H1 (cell line): ENCODE measurements at regions not wholly inside any gene's neighbourhood (a gene's known extent, or its start where the extent isn't known, plus 50 kb on each side); places are given as distances from the start of the nearest gene placed in this dataset.
A peak's percentile ranks its signal among the peaks of the same experiment; 100 is the strongest.

Experiments
- CTCF ChIA-PET: fragments of 300-600 bp; sonication (Branson Sonifier 250); formaldehyde crosslinking; loops from one replicate; lab custom pipeline; 2021; ENCODE audit not compliant: partially characterized antibody; lab: Charles Lee
- POLR2A ChIA-PET: fragments of 300-600 bp; sonication (Branson Sonifier 250); formaldehyde crosslinking; loops from one replicate; lab custom pipeline; 2021; ENCODE audit warnings: inconsistent platforms; ENCODE audit not compliant: partially characterized antibody; lab: Charles Lee
- DNase-seq, 2 experiments: peaks; one replicate each; pipeline versions ENCODE4 v3.0.0 to v3.0.0-alpha.2; 2010 to 2022; ENCODE audit warnings: low spot score in 2 of 2, low read depth in 1 of 2, mixed read lengths in 1 of 2
- FAIRE-seq: peaks from 2 replicates; lab custom pipeline; 2011; peaks lifted over from hg19 to GRCh38; lab: Jason Lieb, UNC
- H2AFZ ChIP-seq: 2 replicates; pipeline ENCODE4 v1.8.1; 2012; ENCODE audit warnings: low read length, inconsistent platforms
- H2AK5ac ChIP-seq: 2 replicates; pipeline ENCODE4 v1.6.1; 2013; ENCODE audit warnings: low read depth, low read length
- H2BK120ac ChIP-seq: replicated peaks from 2 replicates; pipeline ENCODE3; 2013; ENCODE audit warnings: low read depth, low read length, inconsistent platforms
- H2BK12ac ChIP-seq: 2 replicates; pipeline ENCODE4 v1.6.1; 2013; ENCODE audit warnings: low read depth, low read length
- H2BK15ac ChIP-seq: 2 replicates; pipeline ENCODE4 v1.6.1; 2013; ENCODE audit warnings: low read length
- H2BK20ac ChIP-seq: 2 replicates; pipeline ENCODE4 v1.6.1; 2013; ENCODE audit warnings: low read length
- H2BK5ac ChIP-seq: 2 replicates; pipeline ENCODE4 v1.6.1; 2013; ENCODE audit warnings: low read depth, low read length
- H3K14ac ChIP-seq: 2 replicates; pipeline ENCODE4 v1.6.1; 2013; ENCODE audit warnings: inconsistent platforms; ENCODE audit not compliant: insufficient read length
- H3K18ac ChIP-seq: 2 replicates; pipeline ENCODE4 v1.6.1; 2013; ENCODE audit warnings: low read length; ENCODE audit errors: extremely low read depth
- H3K23ac ChIP-seq: 2 replicates; pipeline ENCODE4 v1.6.1; 2013; ENCODE audit warnings: inconsistent platforms; ENCODE audit not compliant: insufficient read length
- H3K23me2 ChIP-seq: 2 replicates; pipeline ENCODE4 v1.6.1; 2013; ENCODE audit warnings: low read depth, low read length
- H3K27ac ChIP-seq: 2 replicates; pipeline ENCODE4 v1.6.1; 2011; ENCODE audit warnings: low read depth, low read length, inconsistent platforms
- H3K27me3 ChIP-seq, 4 experiments: replicated peaks in 1 of 4; 1 replicate in 1 of 4; 2 replicates in 3 of 4; pipeline versions ENCODE4 v1.6.1 to v1.8.1; 2011 to 2013; ENCODE audit warnings: low read length in 3 of 4, mild to moderate bottlenecking in 3 of 4, inconsistent platforms in 2 of 4, mixed read lengths in 2 of 4, moderate library complexity in 1 of 4; ENCODE audit not compliant: control insufficient read depth in 3 of 4, insufficient read depth in 3 of 4; ENCODE audit errors: extremely low read depth in 1 of 4
- H3K36me3 ChIP-seq, 4 experiments: 2 replicates each; pipeline versions ENCODE4 v1.6.1 to v1.8.1; 2011 to 2013; ENCODE audit warnings: mild to moderate bottlenecking in 4 of 4, low read length in 3 of 4, moderate library complexity in 2 of 4, control low read depth in 1 of 4, inconsistent platforms in 1 of 4; ENCODE audit not compliant: insufficient read depth in 4 of 4, control insufficient read depth in 2 of 4
- H3K4ac ChIP-seq: replicated peaks from 2 replicates; pipeline ENCODE3; 2013; ENCODE audit warnings: low read length, low read depth, mixed read lengths, inconsistent platforms; ENCODE audit not compliant: insufficient read length
- H3K4me1 ChIP-seq, 4 experiments: replicated peaks in 1 of 4; 1 replicate in 1 of 4; 2 replicates in 3 of 4; pipeline versions ENCODE4 v1.6.1 to v1.8.1; 2011 to 2013; ENCODE audit warnings: low read length in 3 of 4, inconsistent platforms in 2 of 4, mixed read lengths in 1 of 4; ENCODE audit not compliant: insufficient read depth in 4 of 4, control insufficient read depth in 3 of 4
- H3K4me2 ChIP-seq, 2 experiments: 2 replicates each; pipeline versions ENCODE4 v1.6.1 to v1.8.1; 2011 to 2013; ENCODE audit warnings: low read depth in 2 of 2, low read length in 2 of 2, control low read depth in 1 of 2, inconsistent platforms in 1 of 2, mild to moderate bottlenecking in 1 of 2; ENCODE audit not compliant: insufficient read depth in 1 of 2
- H3K4me3 ChIP-seq, 4 experiments: fragments of 200-600, 300-600 bp in 1 of 4; sonication (generic), shearing (Covaris generic), sonication (Bioruptor Twin) in 1 of 4; 2 replicates each; pipeline versions ENCODE4 v1.5.1 to v1.8.1; 2011 to 2016; ENCODE audit warnings: low read length in 4 of 4, low read depth in 3 of 4, control low read depth in 2 of 4, inconsistent platforms in 2 of 4, mild to moderate bottlenecking in 2 of 4, mixed read lengths in 1 of 4, moderate library complexity in 1 of 4; ENCODE audit not compliant: insufficient read depth in 2 of 4; ENCODE audit errors: extremely low read depth in 1 of 4
- H3K56ac ChIP-seq: replicated peaks from 2 replicates; pipeline ENCODE3; 2013; ENCODE audit warnings: low read depth, mild to moderate bottlenecking, mixed read lengths, low read length, inconsistent platforms; ENCODE audit not compliant: insufficient read length
- H3K79me1 ChIP-seq: 2 replicates; pipeline ENCODE4 v1.6.1; 2013; ENCODE audit warnings: low read depth, low read length, control low read depth
- H3K79me2 ChIP-seq, 2 experiments: 2 replicates each; pipeline versions ENCODE4 v1.6.1 to v1.8.1; 2012 to 2013; ENCODE audit warnings: low read length in 2 of 2, mild to moderate bottlenecking in 2 of 2, inconsistent platforms in 1 of 2; ENCODE audit not compliant: insufficient read depth in 2 of 2, control insufficient read depth in 1 of 2
- H3K9ac ChIP-seq, 4 experiments: replicated peaks in 1 of 4; 1 replicate in 1 of 4; 2 replicates in 3 of 4; pipeline versions ENCODE4 v1.6.1 to v1.8.1; 2011 to 2013; ENCODE audit warnings: low read depth in 3 of 4, low read length in 3 of 4, control low read depth in 2 of 4, mild to moderate bottlenecking in 2 of 4, moderate library complexity in 2 of 4, inconsistent platforms in 1 of 4; ENCODE audit errors: extremely low read depth in 1 of 4
- H3K9me3 ChIP-seq, 2 experiments: 2 replicates each; pipeline versions ENCODE4 v1.6.1 to v1.8.1; 2012 to 2013; ENCODE audit warnings: mild to moderate bottlenecking in 2 of 2, moderate library complexity in 2 of 2, control low read depth in 1 of 2, inconsistent platforms in 1 of 2, low read depth in 1 of 2, low read length in 1 of 2, mixed read lengths in 1 of 2; ENCODE audit not compliant: insufficient read depth in 2 of 2
- H4K20me1 ChIP-seq, 2 experiments: replicated peaks in 1 of 2; 2 replicates each; pipeline versions ENCODE3 to v1.8.1; 2011 to 2013; ENCODE audit warnings: inconsistent platforms in 2 of 2, low read length in 2 of 2, mild to moderate bottlenecking in 1 of 2; ENCODE audit not compliant: insufficient read depth in 2 of 2, control insufficient read depth in 1 of 2
- H4K5ac ChIP-seq: 2 replicates; pipeline ENCODE4 v1.6.1; 2013; ENCODE audit warnings: low read length, low read depth, mixed read lengths, inconsistent platforms; ENCODE audit not compliant: insufficient read length
- H4K8ac ChIP-seq: 2 replicates; pipeline ENCODE4 v1.8.0; 2013; ENCODE audit warnings: mild to moderate bottlenecking, moderate library complexity, low read length, inconsistent platforms; ENCODE audit not compliant: insufficient read depth; ENCODE audit errors: extremely low read depth
- H4K91ac ChIP-seq: replicated peaks from 2 replicates; pipeline ENCODE3; 2013; ENCODE audit warnings: low read length, mixed read lengths, inconsistent platforms; ENCODE audit not compliant: insufficient read length
- CTBP2 ChIP-seq: IDR thresholded peaks from 2 replicates; pipeline ENCODE4 v1.7.0; 2011; ENCODE audit warnings: borderline replicate concordance, mild to moderate bottlenecking, moderate library complexity, mixed read lengths, low read length; ENCODE audit not compliant: insufficient read depth, insufficient read length
- TEAD4 ChIP-seq: IDR thresholded peaks from 2 replicates; pipeline ENCODE4 v1.6.1; 2012; ENCODE audit warnings: low read depth, low read length, inconsistent platforms, mixed read lengths
- WGBS, 2 experiments: shearing (Covaris generic) in 1 of 2; methylation state at CpG; one replicate each; pipeline versions ENCODE4 v1.1.6 to v1.1.7; 2013 to 2015; ENCODE audit warnings: low lambda C conversion rate in 2 of 2, mixed read lengths in 2 of 2, inconsistent platforms in 1 of 2, low coverage in 1 of 2, missing lambda C conversion rate in 1 of 2; ENCODE audit not compliant: insufficient replicate concordance in 2 of 2, insufficient coverage in 1 of 2, insufficient read length in 1 of 2; ENCODE audit errors: extremely low coverage in 1 of 2, missing lambda C conversion rate in 1 of 2; 5-methylcytosine and 5-hydroxymethylcytosine counted together

DNA sequence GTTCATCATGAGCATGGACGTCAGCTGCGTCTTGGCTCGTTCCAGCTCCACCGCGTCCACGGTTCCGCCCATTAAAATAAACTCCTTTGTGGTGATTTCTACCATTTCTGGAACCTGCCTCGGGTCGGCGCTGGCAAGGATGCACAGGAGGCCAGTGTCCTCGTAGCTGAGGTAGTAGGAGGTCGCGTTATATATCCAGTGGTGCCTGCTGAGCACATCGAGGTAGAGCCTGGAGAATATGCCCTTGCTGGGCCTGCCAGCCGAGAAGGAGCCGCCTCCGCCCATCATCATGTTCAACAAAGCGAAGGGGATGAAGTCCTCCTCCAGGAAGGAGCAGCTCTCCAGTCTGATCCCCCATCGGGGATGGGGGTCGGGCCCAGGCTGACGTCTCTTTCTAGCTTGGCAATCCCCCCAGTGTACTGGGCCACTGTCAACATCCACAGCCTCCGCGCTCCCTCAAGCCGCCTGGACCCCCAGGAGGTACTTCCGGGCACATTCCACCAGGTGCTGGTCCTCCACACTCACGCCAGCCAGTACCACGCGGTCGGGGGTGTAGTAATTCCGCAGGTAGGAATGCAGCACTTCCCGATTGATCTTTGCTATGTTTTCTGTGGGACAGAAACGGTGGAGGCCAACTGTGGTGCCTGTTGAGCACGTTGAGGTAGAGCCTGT is 120.9 kb upstream of the GRID2 start:
- Histone ChIP-seq H4K91ac (no peak overlapping the region), H3K23ac (no peak overlapping the region), H3K4ac (no peak overlapping the region), H3K27me3 (no peaks in the 10 kb centered on the region), H4K20me1 (peaks cover 0 to 1% of the 10 kb centered on the region in 2 experiments), H3K9ac (no peak overlapping the region), H2AK5ac (no peak overlapping the region), H4K5ac (no peak overlapping the region), H3K9me3 (peaks cover 0 to 5% of the 10 kb centered on the region in 2 experiments; a peak in 1 of 4 replicates), H3K79me1 (no peaks in the 10 kb centered on the region), H2BK5ac (no peak overlapping the region), H3K4me1 (no peaks in the 10 kb centered on the region), H3K14ac (no peak overlapping the region), H2AFZ (no peak overlapping the region), H2BK12ac (no peak overlapping the region), H3K4me3 (no peak overlapping the region), H3K23me2 (no peaks in the 10 kb centered on the region), H3K18ac (no peak overlapping the region), H2BK15ac (no peak overlapping the region), H3K56ac (no peak overlapping the region), H3K36me3 (no peaks in the 10 kb centered on the region), H2BK20ac (no peak overlapping the region), H3K27ac (no peak overlapping the region), H3K4me2 (no peak overlapping the region), H3K79me2 (no peaks in the 10 kb centered on the region), H4K8ac (no peak overlapping the region; the same call in 1 of the 2 replicates), H2BK120ac (no peak overlapping the region)
- FAIRE-seq = no peak
- TF ChIP-seq CTBP2 = no peak
- 0 out of 2 replicates have a peak, but pooled peaks have one; percentile 25 for TF ChIP-seq TEAD4
- no peak for DNase-seq
- 96% methylated on average over 33 of the region's 33 CpGs; no CpG with 5 or more reads in 1 of the 2 experiments for WGBS, 2 experiments
- ChIA-PET POLR2A (interaction anchor here (1.1 kb wide), 1 partner anchor 75 kb away, joined by 4 read pairs; no protein-coding TSS in a partner anchor), CTCF (interaction anchor here (1.2 kb wide), 1 partner anchor 18 kb away, joined by 3 read pairs; no protein-coding TSS in a partner anchor)
